ENCODE measurements at regions not wholly inside any gene's neighbourhood (a gene's known extent, or its start where the extent isn't known, plus 50 kb on each side); places are given as distances from the start of the nearest gene placed in this dataset.
A peak's percentile ranks its signal among the peaks of the same experiment; 100 is the strongest.

- no peaks in the 10 kb centered on the region for H3K9me3 ChIP-seq
- H3K27ac ChIP-seq, result no peak overlapping the region
- TF ChIP-seq CTCF (IDR thresholded peaks at IDR 0.05) (no peak), EP300 (IDR thresholded peaks at IDR 0.05) (no peak), POLR2A (IDR thresholded peaks at IDR 0.05) (no peak)
- no peaks in the 10 kb centered on the region for H3K27me3 ChIP-seq
- WGBS, 3 donors, result 88 to 93% (median 90%) methylated on average over 3 of the region's 3 CpGs
- H3K36me3 ChIP-seq, result no peaks in the 10 kb centered on the region
- intact Hi-C loops (cut with DNase I), result no loop called here
- no peak for DNase-seq
- no peaks in the 10 kb centered on the region for H3K4me1 ChIP-seq (ENCODE audit: insufficient read depth)
- H3K4me3 ChIP-seq, result no peak overlapping the region
Measured at GRCh38 chr7:81491573-81491972, 278.3 kb downstream of the HGF start.

GRCh38 chr7:81488210-81488609 lies 281.6 kb downstream of the HGF start:
- no peaks in the 10 kb centered on the region for H3K36me3 ChIP-seq
- H3K4me3 ChIP-seq, result no peak overlapping the region
- 80 to 89% (median 84%) methylated on average over 2 of the region's 2 CpGs for WGBS, 3 donors
- H3K9me3 ChIP-seq, result no peaks in the 10 kb centered on the region
- no peaks in the 10 kb centered on the region for H3K27me3 ChIP-seq
- intact Hi-C loops (cut with DNase I), result loop anchor here in 1 of 4 donors (10.0 kb wide), 1 partner anchor 477 kb away; no protein-coding TSS in a partner anchor
- no peaks in the 10 kb centered on the region for H3K4me1 ChIP-seq (ENCODE audit: insufficient read depth)
- no peak overlapping the region for H3K27ac ChIP-seq
- TF ChIP-seq POLR2A (IDR thresholded peaks at IDR 0.05) (no peak), CTCF (IDR thresholded peaks at IDR 0.05) (no peak), EP300 (IDR thresholded peaks at IDR 0.05) (no peak)
- no peak for DNase-seq

GRCh38 chr7:81487516-81487915 lies 282.3 kb downstream of the HGF start:
- Histone ChIP-seq H3K4me3 (no peak overlapping the region), H3K36me3 (no peaks in the 10 kb centered on the region), H3K27ac (no peak overlapping the region), H3K27me3 (no peaks in the 10 kb centered on the region), H3K4me1 (ENCODE audit: insufficient read depth) (no peaks in the 10 kb centered on the region), H3K9me3 (no peaks in the 10 kb centered on the region)
- intact Hi-C loops (cut with DNase I), result loop anchor here in 1 of 4 donors (10.0 kb wide), 1 partner anchor 477 kb away; no protein-coding TSS in a partner anchor
- 89 to 91% (median 90%) methylated on average over 6 of the region's 6 CpGs for WGBS, 3 donors
- DNase-seq, result no peak
- TF ChIP-seq CTCF (IDR thresholded peaks at IDR 0.05) (no peak), EP300 (IDR thresholded peaks at IDR 0.05) (no peak), POLR2A (IDR thresholded peaks at IDR 0.05) (no peak)

GRCh38 chr7:81484261-81484660 lies 285.6 kb downstream of the HGF start:
- H3K4me3 ChIP-seq, result no peak overlapping the region
- intact Hi-C loops (cut with DNase I), result loop anchor here in 1 of 4 donors (10.0 kb wide), 1 partner anchor 481 kb away; no protein-coding TSS in a partner anchor
- TF ChIP-seq EP300 (IDR thresholded peaks at IDR 0.05) (no peak), CTCF (IDR thresholded peaks at IDR 0.05) (no peak), POLR2A (IDR thresholded peaks at IDR 0.05) (no peak)
- H3K27me3 ChIP-seq, result no peaks in the 10 kb centered on the region
- no peaks in the 10 kb centered on the region for H3K36me3 ChIP-seq
- peak; percentile 16 to 42 (median 26) for DNase-seq
- WGBS, 3 donors, result 21 to 34% (median 25%) methylated on average over 3 of the region's 3 CpGs
- no peak overlapping the region for H3K27ac ChIP-seq
- H3K9me3 ChIP-seq, result no peaks in the 10 kb centered on the region
- no peaks in the 10 kb centered on the region for H3K4me1 ChIP-seq (ENCODE audit: insufficient read depth)

Measured in ovary (tissue), 7 donors.